ENCODE measurements at regions not wholly inside any gene's neighbourhood (a gene's known extent, or its start where the extent isn't known, plus 50 kb on each side); places are given as distances from the start of the nearest gene placed in this dataset.

DNA sequence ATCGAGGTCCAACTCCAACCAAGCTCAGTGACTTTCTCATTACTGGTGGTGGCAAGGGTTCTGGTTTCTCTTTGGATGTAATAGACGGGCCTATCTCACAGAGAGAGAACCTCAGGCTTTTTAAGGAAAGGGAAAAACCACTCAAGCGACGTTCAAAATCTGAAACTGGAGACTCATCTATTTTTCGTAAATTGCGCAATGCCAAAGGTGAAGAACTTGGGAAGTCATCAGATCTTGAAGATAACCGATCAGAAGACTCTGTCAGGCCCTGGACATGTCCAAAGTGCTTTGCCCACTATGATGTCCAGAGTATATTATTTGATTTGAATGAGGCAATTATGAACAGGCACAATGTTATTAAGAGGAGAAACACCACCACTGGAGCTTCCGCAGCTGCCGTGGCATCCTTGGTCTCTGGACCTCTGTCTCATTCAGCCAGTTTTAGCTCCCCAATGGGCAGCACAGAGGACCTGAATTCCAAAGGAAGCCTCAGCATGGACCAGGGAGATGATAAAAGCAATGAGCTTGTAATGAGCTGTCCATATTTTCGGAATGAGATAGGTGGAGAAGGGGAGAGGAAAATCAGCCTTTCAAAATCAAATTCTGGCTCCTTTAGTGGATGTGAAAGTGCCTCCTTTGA, 343.5 kb upstream of the RGS6 start:
- 98% methylated on average over 10 of the region's 10 CpGs for WGBS
- H3K36me3 ChIP-seq (ENCODE audit: insufficient read depth): no peaks in the 10 kb centered on the region
- H3K27ac ChIP-seq (ENCODE audit: low read depth): no peak overlapping the region
- DNase-seq (ENCODE audit: extremely low spot score): no peak
- no peak overlapping the region for H3K4me3 ChIP-seq (ENCODE audit: low read depth, low read length)
- H3K4me1 ChIP-seq (ENCODE audit: insufficient read depth): peaks cover 2% of the 10 kb centered on the region

GRCh38 chr14:71589609-71590008, 342.6 kb upstream of the RGS6 start:
- no peak overlapping the region for H3K4me3 ChIP-seq (ENCODE audit: low read depth, low read length)
- no peaks in the 10 kb centered on the region for H3K36me3 ChIP-seq (ENCODE audit: insufficient read depth)
- H3K27ac ChIP-seq (ENCODE audit: low read depth): no peak overlapping the region
- WGBS: 93% methylated on average over 2 of the region's 2 CpGs
- H3K4me1 ChIP-seq (ENCODE audit: insufficient read depth): peaks cover 2% of the 10 kb centered on the region
- DNase-seq (ENCODE audit: extremely low spot score): no peak

GRCh38 chr14:71590131-71590530, 342.1 kb upstream of the RGS6 start:
- Histone ChIP-seq H3K4me1 (ENCODE audit: insufficient read depth) (peaks cover 2% of the 10 kb centered on the region), H3K27ac (ENCODE audit: low read depth) (no peak overlapping the region), H3K36me3 (ENCODE audit: insufficient read depth) (no peaks in the 10 kb centered on the region), H3K4me3 (ENCODE audit: low read depth, low read length) (no peak overlapping the region)
- no peak for DNase-seq (ENCODE audit: extremely low spot score)
- WGBS: 96% methylated on average over 5 of the region's 5 CpGs

DNA sequence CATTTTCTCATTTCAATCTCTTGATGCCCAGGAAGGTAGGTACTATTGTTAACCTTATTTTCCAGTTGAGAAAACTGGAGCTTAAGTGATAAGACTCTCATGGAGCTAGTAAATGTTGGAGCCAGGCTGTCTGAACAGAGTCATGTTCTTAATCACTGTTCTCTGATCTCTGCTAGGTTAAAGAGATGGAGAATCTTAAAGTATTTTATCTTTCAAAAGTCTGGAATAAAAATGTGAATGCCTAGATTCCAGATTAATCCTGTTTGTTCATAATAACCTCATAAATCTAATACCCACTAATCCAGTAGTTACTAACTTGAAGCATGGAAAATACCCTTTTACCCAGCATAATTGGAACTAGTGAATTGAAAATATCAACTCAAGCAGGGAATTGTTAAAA, 341.0 kb upstream of the RGS6 start:
- no peaks in the 10 kb centered on the region for H3K36me3 ChIP-seq (ENCODE audit: insufficient read depth)
- peaks cover 2% of the 10 kb centered on the region for H3K4me1 ChIP-seq (ENCODE audit: insufficient read depth)
- H3K4me3 ChIP-seq (ENCODE audit: low read depth, low read length): no peak overlapping the region
- DNase-seq (ENCODE audit: extremely low spot score): no peak
- H3K27ac ChIP-seq (ENCODE audit: low read depth): no peak overlapping the region

GRCh38 chr14:71591929-71592328, 340.3 kb upstream of the RGS6 start:
- Histone ChIP-seq H3K36me3 (ENCODE audit: insufficient read depth) (no peaks in the 10 kb centered on the region), H3K4me3 (ENCODE audit: low read depth, low read length) (no peak overlapping the region), H3K4me1 (ENCODE audit: insufficient read depth) (no peaks in the 10 kb centered on the region), H3K27ac (ENCODE audit: low read depth) (no peak overlapping the region)
- DNase-seq (ENCODE audit: extremely low spot score): no peak
- WGBS: 26% methylated on average over 1 of the region's 1 CpG

- DNase-seq (ENCODE audit: extremely low spot score): no peak
- Histone ChIP-seq H3K27ac (ENCODE audit: low read depth) (no peak overlapping the region), H3K4me1 (ENCODE audit: insufficient read depth) (no peaks in the 10 kb centered on the region), H3K36me3 (ENCODE audit: insufficient read depth) (no peaks in the 10 kb centered on the region), H3K4me3 (ENCODE audit: low read depth, low read length) (no peak overlapping the region)
- WGBS: 72% methylated on average over 2 of the region's 2 CpGs
Measured at GRCh38 chr14:71592361-71592760, 339.9 kb upstream of the RGS6 start.

GRCh38 chr14:71593966-71594365, 338.3 kb upstream of the RGS6 start:
- Histone ChIP-seq H3K4me3 (ENCODE audit: low read depth, low read length) (no peak overlapping the region), H3K36me3 (ENCODE audit: insufficient read depth) (no peaks in the 10 kb centered on the region), H3K27ac (ENCODE audit: low read depth) (no peak overlapping the region), H3K4me1 (ENCODE audit: insufficient read depth) (no peaks in the 10 kb centered on the region)
- no peak for DNase-seq (ENCODE audit: extremely low spot score)
- WGBS: 89% methylated on average over 1 of the region's 1 CpG

- H3K4me1 ChIP-seq (ENCODE audit: insufficient read depth): no peaks in the 10 kb centered on the region
- DNase-seq (ENCODE audit: extremely low spot score): no peak
- no peak overlapping the region for H3K4me3 ChIP-seq (ENCODE audit: low read depth, low read length)
- no peak overlapping the region for H3K27ac ChIP-seq (ENCODE audit: low read depth)
- WGBS: 32% methylated on average over 3 of the region's 3 CpGs
- H3K36me3 ChIP-seq (ENCODE audit: insufficient read depth): no peaks in the 10 kb centered on the region
Measured at GRCh38 chr14:71594821-71595220, 337.4 kb upstream of the RGS6 start.

DNA sequence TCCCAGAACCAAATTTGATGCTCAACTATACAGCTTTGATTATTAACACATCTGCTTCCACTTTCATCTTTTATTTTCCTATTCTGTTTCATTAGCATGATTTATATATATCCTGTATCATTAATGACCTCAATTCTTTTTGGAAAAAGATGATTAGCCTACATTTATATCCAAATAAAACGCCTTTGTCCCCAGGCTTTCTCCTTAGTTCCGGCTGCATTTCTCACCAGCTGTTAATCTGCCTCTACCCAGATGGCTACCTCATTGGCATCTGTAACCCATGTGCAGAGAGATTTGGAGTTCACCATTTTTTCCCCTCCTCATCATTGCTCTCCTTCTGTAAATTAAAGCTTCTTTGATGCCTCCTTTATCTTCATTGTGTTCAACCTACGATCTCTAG, 336.8 kb upstream of the RGS6 start:
- DNase-seq (ENCODE audit: extremely low spot score): no peak
- 92% methylated on average over 3 of the region's 3 CpGs for WGBS
- H3K4me1 ChIP-seq (ENCODE audit: insufficient read depth): no peaks in the 10 kb centered on the region
- H3K4me3 ChIP-seq (ENCODE audit: low read depth, low read length): no peak overlapping the region
- no peaks in the 10 kb centered on the region for H3K36me3 ChIP-seq (ENCODE audit: insufficient read depth)
- no peak overlapping the region for H3K27ac ChIP-seq (ENCODE audit: low read depth)

DNA sequence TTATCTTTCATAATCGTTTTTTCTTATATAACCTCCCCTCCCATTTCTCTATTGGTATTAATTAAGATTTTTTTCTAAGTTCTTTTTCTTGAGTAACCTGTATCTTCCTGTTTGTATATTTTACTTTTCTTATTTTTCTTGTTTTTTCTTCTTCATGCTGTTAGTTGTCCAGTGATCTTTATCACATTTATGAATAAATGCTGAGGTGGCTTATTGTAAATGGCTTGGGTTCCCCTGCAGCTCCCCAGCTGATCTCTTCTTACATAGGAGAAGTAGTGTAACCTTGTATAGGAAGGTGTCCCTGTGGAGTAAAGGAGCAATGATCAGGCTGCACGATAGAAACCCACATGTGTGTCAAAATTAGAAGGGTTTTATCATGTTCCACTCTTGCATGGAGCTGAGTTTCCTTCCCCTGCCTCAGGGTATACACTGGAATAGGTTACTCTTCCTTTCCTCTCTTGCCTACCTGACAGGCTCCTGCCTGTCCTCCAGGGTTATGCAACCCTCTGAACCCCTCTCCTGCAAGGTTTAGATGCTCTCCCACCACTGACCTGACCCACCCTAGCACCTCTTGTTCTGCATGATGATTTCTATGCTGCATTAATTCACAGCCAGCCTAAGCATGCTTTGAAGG, 334.8 kb upstream of the RGS6 start:
- Histone ChIP-seq H3K36me3 (ENCODE audit: insufficient read depth) (no peaks in the 10 kb centered on the region), H3K4me3 (ENCODE audit: low read depth, low read length) (no peak overlapping the region), H3K4me1 (ENCODE audit: insufficient read depth) (no peaks in the 10 kb centered on the region), H3K27ac (ENCODE audit: low read depth) (no peak overlapping the region)
- WGBS: 84% methylated on average over 2 of the region's 2 CpGs
- DNase-seq (ENCODE audit: extremely low spot score): no peak

GRCh38 chr14:71597955-71598660, 334.1 kb upstream of the RGS6 start:
- H3K4me1 ChIP-seq (ENCODE audit: insufficient read depth): no peaks in the 10 kb centered on the region
- H3K4me3 ChIP-seq (ENCODE audit: low read depth, low read length): no peak overlapping the region
- H3K36me3 ChIP-seq (ENCODE audit: insufficient read depth): no peaks in the 10 kb centered on the region
- no peak overlapping the region for H3K27ac ChIP-seq (ENCODE audit: low read depth)
- 90% methylated on average over 4 of the region's 4 CpGs for WGBS
- no peak for DNase-seq (ENCODE audit: extremely low spot score)

DNA sequence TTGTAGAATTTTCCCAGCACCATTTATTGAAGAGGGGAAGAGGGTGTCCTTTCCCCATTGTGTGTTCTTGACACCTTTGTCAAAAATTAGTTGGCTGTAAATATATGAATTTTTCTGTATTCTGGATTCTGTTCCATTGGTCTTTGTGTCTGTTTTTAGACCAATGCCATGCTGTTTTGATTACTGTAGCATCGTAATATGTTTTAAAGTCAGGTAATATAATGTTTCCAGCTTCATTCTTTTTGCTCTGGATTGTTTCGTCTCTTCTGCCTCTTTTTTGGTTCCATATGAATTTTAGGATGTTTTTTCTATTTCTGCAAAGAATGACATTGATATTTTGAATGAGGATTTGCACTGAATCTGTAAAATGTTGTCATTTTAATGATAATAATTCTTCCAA, 331.9 kb upstream of the RGS6 start:
- no peaks in the 10 kb centered on the region for H3K4me1 ChIP-seq (ENCODE audit: insufficient read depth)
- 96% methylated on average over 2 of the region's 2 CpGs for WGBS
- DNase-seq (ENCODE audit: extremely low spot score): no peak
- H3K36me3 ChIP-seq (ENCODE audit: insufficient read depth): no peaks in the 10 kb centered on the region
- H3K4me3 ChIP-seq (ENCODE audit: low read depth, low read length): no peak overlapping the region
- no peak overlapping the region for H3K27ac ChIP-seq (ENCODE audit: low read depth)

DNA sequence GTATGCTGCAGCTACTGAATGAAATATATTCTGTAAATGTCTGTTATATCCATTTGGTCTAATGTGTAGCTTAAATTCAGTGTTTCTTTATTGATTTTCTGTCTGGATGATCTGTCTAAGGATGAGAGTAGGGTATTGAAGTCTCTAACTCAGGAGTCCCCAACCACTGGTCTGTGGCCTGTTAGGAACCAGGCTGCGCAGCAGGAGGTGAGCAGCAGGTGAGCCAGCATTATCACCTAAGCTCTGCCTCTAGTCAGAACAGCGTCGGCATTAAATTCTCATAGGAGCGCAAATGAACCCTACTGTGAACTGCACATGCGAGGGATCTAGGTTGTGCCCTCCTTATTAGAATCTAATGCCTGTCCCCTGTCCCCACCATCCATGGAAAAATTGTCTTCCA, 329.7 kb upstream of the RGS6 start:
- Histone ChIP-seq H3K4me3 (ENCODE audit: low read depth, low read length) (no peak overlapping the region), H3K4me1 (ENCODE audit: insufficient read depth) (no peaks in the 10 kb centered on the region), H3K27ac (ENCODE audit: low read depth) (no peak overlapping the region), H3K36me3 (ENCODE audit: insufficient read depth) (no peaks in the 10 kb centered on the region)
- no peak for DNase-seq (ENCODE audit: extremely low spot score)
- WGBS: 93% methylated on average over 5 of the region's 5 CpGs

GRCh38 chr14:71604231-71604630, 328.0 kb upstream of the RGS6 start:
- H3K36me3 ChIP-seq (ENCODE audit: insufficient read depth): no peaks in the 10 kb centered on the region
- H3K4me1 ChIP-seq (ENCODE audit: insufficient read depth): no peaks in the 10 kb centered on the region
- DNase-seq (ENCODE audit: extremely low spot score): no peak
- H3K4me3 ChIP-seq (ENCODE audit: low read depth, low read length): no peak overlapping the region
- H3K27ac ChIP-seq (ENCODE audit: low read depth): no peak overlapping the region
